ENCODE measurements at regions not wholly inside any gene's neighbourhood (a gene's known extent, or its start where the extent isn't known, plus 50 kb on each side); places are given as distances from the start of the nearest gene placed in this dataset.

DNA sequence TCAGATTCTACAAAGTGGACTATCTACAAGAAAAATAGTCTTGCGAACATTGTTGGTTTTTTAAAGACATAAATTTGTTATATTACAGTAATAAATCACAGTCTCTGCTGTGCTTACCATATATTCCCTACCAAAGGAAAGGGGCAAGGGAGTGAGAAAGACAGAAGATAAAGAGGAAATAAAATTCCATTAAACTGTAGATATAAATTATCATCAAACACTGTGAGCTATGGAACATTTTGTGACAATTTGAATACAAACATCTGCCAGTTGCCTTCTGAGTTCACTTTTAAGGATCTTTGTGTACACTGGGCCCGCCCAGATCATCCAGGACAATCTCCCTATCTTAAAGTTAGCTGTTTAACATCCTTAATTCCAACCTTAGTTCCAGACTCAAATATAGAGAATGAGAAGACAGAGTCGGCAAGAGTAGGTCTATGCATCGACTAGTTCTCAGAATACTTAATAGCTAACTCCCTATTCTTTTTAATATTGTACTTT, 122.8 kb downstream of the NUFIP1 start:
- Histone ChIP-seq H3K27me3 (ENCODE audit: control insufficient read depth in 1 of 2, insufficient read depth in 2 of 2, low read length in 2 of 2) (no peaks in the 10 kb centered on the region), H2AFZ (ENCODE audit: low read length) (no peak overlapping the region), H4K20me1 (ENCODE audit: insufficient read depth, low read length) (no peaks in the 10 kb centered on the region), H3K4me1 (ENCODE audit: insufficient read depth, low read length) (0 out of 2 replicates have a peak, but pooled peaks cover 7% of the 10 kb centered on the region), H3K36me3 (replicated peaks in 1 of 2; ENCODE audit: control insufficient read depth in 1 of 2, insufficient read depth in 2 of 2, low read length in 2 of 2) (no peaks in the 10 kb centered on the region), H3K4me3 (replicated peaks in 1 of 3; ENCODE audit: insufficient read depth in 1 of 3, low read depth in 2 of 3, low read length in 3 of 3) (no peak overlapping the region), H3K79me2 (ENCODE audit: insufficient read depth, low read length) (no peaks in the 10 kb centered on the region), H3K9ac (ENCODE audit: insufficient read depth, low read depth, low read length) (no peak overlapping the region), H3K4me2 (ENCODE audit: low read depth, low read length) (no peak overlapping the region), H3K27ac (ENCODE audit: extremely low read length, insufficient read depth, low read length) (no peak overlapping the region), H3K9me3 (ENCODE audit: low read length) (no peaks in the 10 kb centered on the region)
- no peak for ATAC-seq
- FAIRE-seq = no peak
- ChIA-PET POLR2A (no interaction called here), CTCF (ENCODE audit: low intra/inter-chr PET ratio, low total read pairs) (no interaction called here)
- DNase-seq (ENCODE audit: low spot score) = no peak
- WGBS (ENCODE audit: low lambda C conversion rate) = 68% methylated on average over 4 of the region's 4 CpGs
- TF ChIP-seq, protein P1, sequence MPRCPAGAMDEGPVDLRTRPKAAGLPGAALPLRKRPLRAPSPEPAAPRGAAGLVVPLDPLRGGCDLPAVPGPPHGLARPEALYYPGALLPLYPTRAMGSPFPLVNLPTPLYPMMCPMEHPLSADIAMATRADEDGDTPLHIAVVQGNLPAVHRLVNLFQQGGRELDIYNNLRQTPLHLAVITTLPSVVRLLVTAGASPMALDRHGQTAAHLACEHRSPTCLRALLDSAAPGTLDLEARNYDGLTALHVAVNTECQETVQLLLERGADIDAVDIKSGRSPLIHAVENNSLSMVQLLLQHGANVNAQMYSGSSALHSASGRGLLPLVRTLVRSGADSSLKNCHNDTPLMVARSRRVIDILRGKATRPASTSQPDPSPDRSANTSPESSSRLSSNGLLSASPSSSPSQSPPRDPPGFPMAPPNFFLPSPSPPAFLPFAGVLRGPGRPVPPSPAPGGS (CRISPR knock-in tag; IDR thresholded peaks at IDR 0.05) = no peak
- TF ChIP-seq FOXJ3 (CRISPR knock-in tag; IDR thresholded peaks at IDR 0.05; ENCODE audit: borderline replicate concordance) (no peak), CBX1 (IDR thresholded peaks at IDR 0.05; ENCODE audit: low read depth) (no peak), RCOR2 (CRISPR knock-in tag; IDR thresholded peaks at IDR 0.05) (no peak)
- in situ Hi-C loops (cut with HindIII; ENCODE audit: extremely low pct_ligation_motif_present, low pct_unique_long_range_greater_than_20kb) (no loop called here), intact Hi-C loops (cut with micrococcal nuclease; ENCODE audit: unreplicated experiment) (no loop called here)
- no TSS peak for BruUV-seq (replicated peaks)

DNA sequence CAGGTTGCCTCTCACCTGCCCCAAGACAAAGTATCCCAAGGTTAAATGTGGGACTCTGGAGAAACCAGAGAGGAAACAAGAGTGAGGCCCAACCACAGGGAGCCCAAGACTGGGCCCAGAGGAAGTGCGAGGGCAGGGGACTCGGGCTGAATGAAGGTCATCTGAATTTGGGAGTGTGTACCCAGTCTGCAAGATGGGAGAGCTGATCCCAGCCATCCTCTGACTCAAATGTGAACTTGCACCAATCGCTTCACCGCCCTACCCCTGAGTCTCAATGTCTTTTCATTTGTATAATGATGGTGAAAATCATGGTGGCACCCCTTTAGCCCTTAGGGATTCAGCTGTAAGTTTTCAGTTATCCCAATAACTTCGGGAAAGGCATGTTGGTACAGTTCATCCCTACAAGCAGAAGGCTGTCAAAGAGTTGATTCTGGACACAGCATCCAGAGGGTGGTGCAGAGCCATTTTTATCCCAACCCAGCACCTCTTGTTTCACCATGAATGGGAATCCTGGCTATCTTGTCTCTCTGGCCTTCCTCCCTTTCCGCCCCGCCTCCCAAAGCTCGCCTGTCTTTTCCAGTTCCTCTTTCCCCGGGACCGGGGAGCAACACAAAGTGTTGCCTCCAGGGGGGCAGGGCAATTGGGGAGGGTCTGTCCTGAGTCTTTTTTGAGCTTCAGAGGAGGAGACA, 123.4 kb downstream of the NUFIP1 start:
- Histone ChIP-seq H3K9ac (ENCODE audit: insufficient read depth, low read depth, low read length) (no peak overlapping the region), H3K27me3 (ENCODE audit: control insufficient read depth in 1 of 2, insufficient read depth in 2 of 2, low read length in 2 of 2) (no peaks in the 10 kb centered on the region), H2AFZ (ENCODE audit: low read length) (no peak overlapping the region), H3K4me2 (ENCODE audit: low read depth, low read length) (no peak overlapping the region), H3K9me3 (ENCODE audit: low read length) (no peaks in the 10 kb centered on the region), H3K79me2 (ENCODE audit: insufficient read depth, low read length) (no peaks in the 10 kb centered on the region), H3K27ac (ENCODE audit: extremely low read length, insufficient read depth, low read length) (no peak overlapping the region), H3K36me3 (replicated peaks in 1 of 2; ENCODE audit: control insufficient read depth in 1 of 2, insufficient read depth in 2 of 2, low read length in 2 of 2) (no peaks in the 10 kb centered on the region), H3K4me3 (replicated peaks in 1 of 3; ENCODE audit: insufficient read depth in 1 of 3, low read depth in 2 of 3, low read length in 3 of 3) (no peak overlapping the region), H4K20me1 (ENCODE audit: insufficient read depth, low read length) (no peaks in the 10 kb centered on the region), H3K4me1 (ENCODE audit: insufficient read depth, low read length) (0 out of 2 replicates have a peak, but pooled peaks cover 7% of the 10 kb centered on the region)
- DNase-seq (ENCODE audit: low spot score) (no peak), FAIRE-seq (no peak), ATAC-seq (no peak)
- in situ Hi-C loops (cut with HindIII; ENCODE audit: extremely low pct_ligation_motif_present, low pct_unique_long_range_greater_than_20kb) (no loop called here), intact Hi-C loops (cut with micrococcal nuclease; ENCODE audit: unreplicated experiment) (no loop called here)
- POLR2A ChIA-PET = no interaction called here
- TF ChIP-seq KMT2B (CRISPR knock-in tag; IDR thresholded peaks at IDR 0.05) (no peak), ATAD3A (CRISPR knock-in tag; IDR thresholded peaks at IDR 0.05) (no peak), REXO4 (CRISPR knock-in tag; IDR thresholded peaks at IDR 0.05; ENCODE audit: borderline replicate concordance) (no peak), RBM39 (IDR thresholded peaks at IDR 0.05; ENCODE audit: low read depth, low read length, poor library complexity, severe bottlenecking) (no peak), ZBTB42 (CRISPR knock-in tag; IDR thresholded peaks at IDR 0.05) (no peak)
- TF ChIP-seq, protein P2, sequence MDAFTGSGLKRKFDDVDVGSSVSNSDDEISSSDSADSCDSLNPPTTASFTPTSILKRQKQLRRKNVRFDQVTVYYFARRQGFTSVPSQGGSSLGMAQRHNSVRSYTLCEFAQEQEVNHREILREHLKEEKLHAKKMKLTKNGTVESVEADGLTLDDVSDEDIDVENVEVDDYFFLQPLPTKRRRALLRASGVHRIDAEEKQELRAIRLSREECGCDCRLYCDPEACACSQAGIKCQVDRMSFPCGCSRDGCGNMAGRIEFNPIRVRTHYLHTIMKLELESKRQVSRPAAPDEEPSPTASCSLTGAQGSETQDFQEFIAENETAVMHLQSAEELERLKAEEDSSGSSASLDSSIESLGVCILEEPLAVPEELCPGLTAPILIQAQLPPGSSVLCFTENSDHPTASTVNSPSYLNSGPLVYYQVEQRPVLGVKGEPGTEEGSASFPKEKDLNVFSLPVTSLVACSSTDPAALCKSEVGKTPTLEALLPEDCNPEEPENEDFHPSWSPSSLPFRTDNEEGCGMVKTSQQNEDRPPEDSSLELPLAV (CRISPR knock-in tag; conservative IDR thresholded peaks at IDR 0.05; ENCODE audit: low read depth) = no peak
- TF ChIP-seq, protein P3, sequence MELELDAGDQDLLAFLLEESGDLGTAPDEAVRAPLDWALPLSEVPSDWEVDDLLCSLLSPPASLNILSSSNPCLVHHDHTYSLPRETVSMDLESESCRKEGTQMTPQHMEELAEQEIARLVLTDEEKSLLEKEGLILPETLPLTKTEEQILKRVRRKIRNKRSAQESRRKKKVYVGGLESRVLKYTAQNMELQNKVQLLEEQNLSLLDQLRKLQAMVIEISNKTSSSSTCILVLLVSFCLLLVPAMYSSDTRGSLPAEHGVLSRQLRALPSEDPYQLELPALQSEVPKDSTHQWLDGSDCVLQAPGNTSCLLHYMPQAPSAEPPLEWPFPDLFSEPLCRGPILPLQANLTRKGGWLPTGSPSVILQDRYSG (CRISPR knock-in tag; IDR thresholded peaks at IDR 0.05) = no peak
- CTCF ChIA-PET (ENCODE audit: low intra/inter-chr PET ratio, low total read pairs) = no interaction called here
- WGBS (ENCODE audit: low lambda C conversion rate) = 57% methylated on average over 10 of the region's 10 CpGs
- BruUV-seq (replicated peaks) = no TSS peak
